GM23338 (cell line): ENCODE measurements at regions not wholly inside any gene's neighbourhood (a gene's known extent, or its start where the extent isn't known, plus 50 kb on each side); places are given as distances from the start of the nearest gene placed in this dataset.

Experiments used
- ATAC-seq: fragments of 200-7000 bp; cut with Tn5 transposase; 3 replicates; pipeline ENCODE4 v1.9.1; 2020
- DNase-seq: peaks from one replicate; pipeline ENCODE4 v3.0.0-alpha.2; 2015; ENCODE audit warnings: low spot score
- H2AFZ ChIP-seq: fragments of 200-600 bp; sonication (generic); 2 replicates; pipeline ENCODE4 v1.8.0; 2016; ENCODE audit warnings: antibody characterized with exemption, mild to moderate bottlenecking, moderate library complexity
- H3F3A ChIP-seq: fragments of 200-600 bp; sonication (generic); replicated peaks from 2 replicates; pipeline ENCODE4 v1.8.0; 2017; ENCODE audit warnings: antibody characterized with exemption, mixed run types, low read depth
- H3K27ac ChIP-seq: fragments of 200-600 bp; sonication (generic); 2 replicates; pipeline ENCODE4 v1.6.1; 2016; ENCODE audit warnings: low read depth
- H3K27me3 ChIP-seq: fragments of 200-600 bp; sonication (generic); 2 replicates; pipeline ENCODE4 v1.8.0; 2016; ENCODE audit warnings: mild to moderate bottlenecking, mixed run types, moderate library complexity; ENCODE audit not compliant: insufficient read depth
- H3K36me3 ChIP-seq: fragments of 200-600 bp; sonication (generic); 2 replicates; pipeline ENCODE4 v1.8.0; 2016; ENCODE audit warnings: mild to moderate bottlenecking; ENCODE audit not compliant: insufficient read depth
- H3K4me1 ChIP-seq: fragments of 200-600 bp; sonication (generic); 2 replicates; pipeline ENCODE4 v1.8.0; 2016; ENCODE audit warnings: mild to moderate bottlenecking, moderate library complexity; ENCODE audit not compliant: insufficient read depth
- H3K4me2 ChIP-seq: fragments of 200-600 bp; sonication (generic); 2 replicates; pipeline ENCODE4 v1.7.1; 2017; ENCODE audit warnings: mixed run types
- H3K4me3 ChIP-seq: fragments of 200-600 bp; sonication (generic); 2 replicates; pipeline ENCODE4 v1.6.1; 2016; ENCODE audit warnings: mixed run types
- H3K79me2 ChIP-seq: fragments of 200-600 bp; sonication (generic); replicated peaks from 2 replicates; pipeline ENCODE4 v1.8.0; 2017; ENCODE audit warnings: mild to moderate bottlenecking; ENCODE audit not compliant: insufficient read depth
- H3K9me2 ChIP-seq: fragments of 200-600 bp; sonication (generic); 2 replicates; pipeline ENCODE4 v1.8.0; 2017; ENCODE audit not compliant: insufficient read depth
- H4K20me1 ChIP-seq: fragments of 200-600 bp; sonication (generic); replicated peaks from 2 replicates; pipeline ENCODE4 v1.8.0; 2017; ENCODE audit warnings: mild to moderate bottlenecking; ENCODE audit not compliant: insufficient read depth
- H3K27ac Mint-ChIP-seq: 2 replicates; pipeline ENCODE4 v1.8.0; 2020; ENCODE audit warnings: inconsistent platforms, mild to moderate bottlenecking, moderate library complexity, mixed read lengths
- H3K27me3 Mint-ChIP-seq: 3 replicates; pipeline ENCODE4 v1.8.0; 2022; ENCODE audit warnings: low read depth, mild to moderate bottlenecking, moderate library complexity, mixed read lengths, inconsistent platforms; ENCODE audit not compliant: insufficient read depth, poor library complexity
- H3K36me3 Mint-ChIP-seq: 3 replicates; pipeline ENCODE4 v1.8.0; 2021; ENCODE audit warnings: low read depth, mild to moderate bottlenecking, inconsistent platforms, moderate library complexity, mixed read lengths
- H3K4me1 Mint-ChIP-seq: 3 replicates; pipeline ENCODE4 v1.8.0; 2020; ENCODE audit warnings: mild to moderate bottlenecking, inconsistent platforms, mixed read lengths
- H3K4me3 Mint-ChIP-seq: 3 replicates; pipeline ENCODE4 v1.8.0; 2021; ENCODE audit warnings: moderate library complexity, mild to moderate bottlenecking, inconsistent platforms, mixed read lengths
- H3K9me3 Mint-ChIP-seq: 3 replicates; pipeline ENCODE4 v1.8.0; 2020; ENCODE audit warnings: moderate library complexity, mild to moderate bottlenecking, inconsistent platforms, mixed read lengths
- EZH2 ChIP-seq: fragments of 200-600 bp; sonication (generic); IDR thresholded peaks from one replicate; pipeline ENCODE4 v1.8.0; 2017; ENCODE audit warnings: antibody characterized with exemption, mild to moderate bottlenecking, low read depth; ENCODE audit not compliant: unreplicated experiment
- EZH2phosphoT487 ChIP-seq: fragments of 200-600 bp; sonication (generic); IDR thresholded peaks from one replicate; pipeline ENCODE4 v1.8.1; 2018; ENCODE audit warnings: antibody characterized with exemption; ENCODE audit not compliant: unreplicated experiment
- JUNB ChIP-seq: IDR thresholded peaks from one replicate; pipeline ENCODE4 v1.6.1; 2016; ENCODE audit warnings: antibody characterized with exemption; ENCODE audit not compliant: unreplicated experiment
- POLR2AphosphoS5 ChIP-seq: IDR thresholded peaks from 2 replicates; pipeline ENCODE4 v1.6.1; 2016; ENCODE audit warnings: antibody characterized with exemption, low read depth
- ZNF331 ChIP-seq: fragments of 250-450 bp; sonication (Bioruptor Pico); IDR thresholded peaks from 2 replicates; pipeline ENCODE4 v1.5.0; 2020; ENCODE audit warnings: low read depth, mild to moderate bottlenecking, moderate library complexity
- TF ChIP-seq, protein P1 (sequence below): IDR thresholded peaks from one replicate; pipeline ENCODE4 v1.6.1; 2018; ENCODE audit warnings: antibody characterized with exemption; ENCODE audit not compliant: unreplicated experiment
- TF ChIP-seq, protein P2 (sequence below), 2 experiments: fragments of 200-600 bp in 1 of 2; sonication (generic) in 1 of 2; conservative IDR thresholded peaks; 2 replicates each; pipeline versions ENCODE4 v1.5.1 to v1.6.1; 2016 to 2017; ENCODE audit warnings: antibody characterized with exemption in 2 of 2, low read depth in 2 of 2, mild to moderate bottlenecking in 2 of 2, moderate library complexity in 1 of 2

GRCh38 chr6:93806409-93807270 is 387.3 kb upstream of the EPHA7 start:
- Mint-ChIP-seq H3K4me1 (no peaks in the 10 kb centered on the region), H3K27ac (no peak overlapping the region), H3K36me3 (peaks cover 39% of the 10 kb centered on the region), H3K27me3 (peaks cover 2% of the 10 kb centered on the region), H3K9me3 (no peaks in the 10 kb centered on the region; the same call in 1 of the 3 replicates), H3K4me3 (no peak overlapping the region)
- H3K27ac ChIP-seq: no peak overlapping the region
- ATAC-seq: peak; percentile 52
- H2AFZ ChIP-seq: no peak overlapping the region
- H3F3A ChIP-seq: no peaks in the 10 kb centered on the region
- H3K4me1 ChIP-seq: 0 out of 2 replicates have a peak, but pooled peaks cover under 1% of the 10 kb centered on the region
- H4K20me1 ChIP-seq: no peaks in the 10 kb centered on the region
- H3K4me3 ChIP-seq: no peak overlapping the region
- H3K9me2 ChIP-seq: no peaks in the 10 kb centered on the region
- H3K4me2 ChIP-seq: no peak overlapping the region
- H3K36me3 ChIP-seq: peaks cover under 1% of the 10 kb centered on the region; the same call in 1 of the 2 replicates
- no peaks in the 10 kb centered on the region for H3K79me2 ChIP-seq
- no peak for DNase-seq
- no peaks in the 10 kb centered on the region for H3K27me3 ChIP-seq
- no peak for TF ChIP-seq EZH2phosphoT487
- TF ChIP-seq, protein P1, sequence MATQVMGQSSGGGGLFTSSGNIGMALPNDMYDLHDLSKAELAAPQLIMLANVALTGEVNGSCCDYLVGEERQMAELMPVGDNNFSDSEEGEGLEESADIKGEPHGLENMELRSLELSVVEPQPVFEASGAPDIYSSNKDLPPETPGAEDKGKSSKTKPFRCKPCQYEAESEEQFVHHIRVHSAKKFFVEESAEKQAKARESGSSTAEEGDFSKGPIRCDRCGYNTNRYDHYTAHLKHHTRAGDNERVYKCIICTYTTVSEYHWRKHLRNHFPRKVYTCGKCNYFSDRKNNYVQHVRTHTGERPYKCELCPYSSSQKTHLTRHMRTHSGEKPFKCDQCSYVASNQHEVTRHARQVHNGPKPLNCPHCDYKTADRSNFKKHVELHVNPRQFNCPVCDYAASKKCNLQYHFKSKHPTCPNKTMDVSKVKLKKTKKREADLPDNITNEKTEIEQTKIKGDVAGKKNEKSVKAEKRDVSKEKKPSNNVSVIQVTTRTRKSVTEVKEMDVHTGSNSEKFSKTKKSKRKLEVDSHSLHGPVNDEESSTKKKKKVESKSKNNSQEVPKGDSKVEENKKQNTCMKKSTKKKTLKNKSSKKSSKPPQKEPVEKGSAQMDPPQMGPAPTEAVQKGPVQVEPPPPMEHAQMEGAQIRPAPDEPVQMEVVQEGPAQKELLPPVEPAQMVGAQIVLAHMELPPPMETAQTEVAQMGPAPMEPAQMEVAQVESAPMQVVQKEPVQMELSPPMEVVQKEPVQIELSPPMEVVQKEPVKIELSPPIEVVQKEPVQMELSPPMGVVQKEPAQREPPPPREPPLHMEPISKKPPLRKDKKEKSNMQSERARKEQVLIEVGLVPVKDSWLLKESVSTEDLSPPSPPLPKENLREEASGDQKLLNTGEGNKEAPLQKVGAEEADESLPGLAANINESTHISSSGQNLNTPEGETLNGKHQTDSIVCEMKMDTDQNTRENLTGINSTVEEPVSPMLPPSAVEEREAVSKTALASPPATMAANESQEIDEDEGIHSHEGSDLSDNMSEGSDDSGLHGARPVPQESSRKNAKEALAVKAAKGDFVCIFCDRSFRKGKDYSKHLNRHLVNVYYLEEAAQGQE: no peak
- peak; percentile 31 for TF ChIP-seq POLR2AphosphoS5

- DNase-seq: peak; percentile 77
- no peak for TF ChIP-seq EZH2
- TF ChIP-seq JUNB: no peak
- no peak for TF ChIP-seq ZNF331 (CRISPR knock-in tag)
- TF ChIP-seq, protein P2, sequence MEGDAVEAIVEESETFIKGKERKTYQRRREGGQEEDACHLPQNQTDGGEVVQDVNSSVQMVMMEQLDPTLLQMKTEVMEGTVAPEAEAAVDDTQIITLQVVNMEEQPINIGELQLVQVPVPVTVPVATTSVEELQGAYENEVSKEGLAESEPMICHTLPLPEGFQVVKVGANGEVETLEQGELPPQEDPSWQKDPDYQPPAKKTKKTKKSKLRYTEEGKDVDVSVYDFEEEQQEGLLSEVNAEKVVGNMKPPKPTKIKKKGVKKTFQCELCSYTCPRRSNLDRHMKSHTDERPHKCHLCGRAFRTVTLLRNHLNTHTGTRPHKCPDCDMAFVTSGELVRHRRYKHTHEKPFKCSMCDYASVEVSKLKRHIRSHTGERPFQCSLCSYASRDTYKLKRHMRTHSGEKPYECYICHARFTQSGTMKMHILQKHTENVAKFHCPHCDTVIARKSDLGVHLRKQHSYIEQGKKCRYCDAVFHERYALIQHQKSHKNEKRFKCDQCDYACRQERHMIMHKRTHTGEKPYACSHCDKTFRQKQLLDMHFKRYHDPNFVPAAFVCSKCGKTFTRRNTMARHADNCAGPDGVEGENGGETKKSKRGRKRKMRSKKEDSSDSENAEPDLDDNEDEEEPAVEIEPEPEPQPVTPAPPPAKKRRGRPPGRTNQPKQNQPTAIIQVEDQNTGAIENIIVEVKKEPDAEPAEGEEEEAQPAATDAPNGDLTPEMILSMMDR (conservative IDR thresholded peaks at IDR 0.05; ENCODE audit: low read depth in 2 of 2): no peak
Measured at GRCh38 chr6:93801101-93801847, 381.9 kb upstream of the EPHA7 start.

More at GRCh38 chr6:93801101-93801847, 381.9 kb upstream of the EPHA7 start:
- Histone ChIP-seq H3K27me3 (no peaks in the 10 kb centered on the region), H3K4me1 (peaks cover 9% of the 10 kb centered on the region; the same call in 1 of the 2 replicates), H3K27ac (0 out of 2 replicates have a peak overlapping the region, but pooled peaks have one; percentile 7), H3K36me3 (no peaks in the 10 kb centered on the region), H2AFZ (no peak overlapping the region), H3K79me2 (no peaks in the 10 kb centered on the region), H3K9me2 (no peaks in the 10 kb centered on the region), H3K4me2 (no peak overlapping the region), H4K20me1 (no peaks in the 10 kb centered on the region), H3K4me3 (no peak overlapping the region), H3F3A (no peaks in the 10 kb centered on the region)
- Mint-ChIP-seq H3K36me3 (peaks cover 5% of the 10 kb centered on the region; the same call in 2 of the 3 replicates), H3K9me3 (no peaks in the 10 kb centered on the region; the same call in 2 of the 3 replicates), H3K27ac (0 out of 2 replicates have a peak overlapping the region, but pooled peaks have one; percentile 34), H3K4me3 (no peak overlapping the region), H3K4me1 (peaks cover 23% of the 10 kb centered on the region), H3K27me3 (no peaks in the 10 kb centered on the region)
- ATAC-seq: peak; percentile 98
